Prostate gland (tissue), 2 donors: ENCODE measurements at regions not wholly inside any gene's neighbourhood (a gene's known extent, or its start where the extent isn't known, plus 50 kb on each side); places are given as distances from the start of the nearest gene placed in this dataset.

Experiments used
- CTCF ChIP-seq, 4 experiments: fragments of 200-600 bp in 2 of 4; fragments of 450-650 bp in 2 of 4; sonication (generic) in 2 of 4; IDR thresholded peaks; 1 replicate in 3 of 4; 2 replicates in 1 of 4; pipeline ENCODE4 v1.5.1; 2016 to 2019; ENCODE audit warnings: antibody characterized with exemption in 4 of 4, mild to moderate bottlenecking in 2 of 4, moderate library complexity in 2 of 4
- POLR2AphosphoS5 ChIP-seq: sonication (generic); formaldehyde crosslinking; IDR thresholded peaks from one replicate; pipeline ENCODE4 v1.6.1; 2017; ENCODE audit warnings: antibody characterized with exemption

- no peak for TF ChIP-seq CTCF (IDR thresholded peaks at IDR 0.05)
- no peak for TF ChIP-seq POLR2AphosphoS5
Observed at GRCh38 chr12:38144049-38144448, 172.5 kb upstream of the ALG10B start.
